GM12873 (cell line): ENCODE measurements at regions not wholly inside any gene's neighbourhood (a gene's known extent, or its start where the extent isn't known, plus 50 kb on each side); places are given as distances from the start of the nearest gene placed in this dataset.

Experiments used
- TF ChIP-seq, protein P1 (sequence below): IDR thresholded peaks from 2 replicates; pipeline ENCODE4 v1.5.1; 2012; ENCODE audit warnings: low read depth, mild to moderate bottlenecking, moderate library complexity, low read length, control low read depth; ENCODE audit not compliant: insufficient read depth; ENCODE audit errors: missing control alignments

DNA sequence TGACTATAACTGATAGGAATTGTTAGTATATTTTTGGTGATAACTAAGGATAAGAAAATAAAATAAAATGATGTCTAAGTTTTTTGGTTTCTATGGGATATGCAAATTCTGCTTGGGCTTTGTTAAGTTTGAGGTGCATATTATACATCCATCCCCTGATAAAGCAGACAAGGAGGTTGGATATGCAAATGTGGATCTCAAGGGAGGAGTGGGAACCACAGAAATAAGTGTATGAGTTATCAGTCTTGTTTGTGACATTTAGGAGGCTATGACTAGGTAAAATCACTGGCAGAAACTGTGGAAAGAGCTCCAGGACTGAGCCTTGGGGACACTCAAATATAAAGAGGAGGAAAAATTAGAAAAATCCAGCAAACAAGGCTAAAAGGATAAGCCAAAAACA lies 719.4 kb downstream of the RERGL start:
- TF ChIP-seq, protein P1, sequence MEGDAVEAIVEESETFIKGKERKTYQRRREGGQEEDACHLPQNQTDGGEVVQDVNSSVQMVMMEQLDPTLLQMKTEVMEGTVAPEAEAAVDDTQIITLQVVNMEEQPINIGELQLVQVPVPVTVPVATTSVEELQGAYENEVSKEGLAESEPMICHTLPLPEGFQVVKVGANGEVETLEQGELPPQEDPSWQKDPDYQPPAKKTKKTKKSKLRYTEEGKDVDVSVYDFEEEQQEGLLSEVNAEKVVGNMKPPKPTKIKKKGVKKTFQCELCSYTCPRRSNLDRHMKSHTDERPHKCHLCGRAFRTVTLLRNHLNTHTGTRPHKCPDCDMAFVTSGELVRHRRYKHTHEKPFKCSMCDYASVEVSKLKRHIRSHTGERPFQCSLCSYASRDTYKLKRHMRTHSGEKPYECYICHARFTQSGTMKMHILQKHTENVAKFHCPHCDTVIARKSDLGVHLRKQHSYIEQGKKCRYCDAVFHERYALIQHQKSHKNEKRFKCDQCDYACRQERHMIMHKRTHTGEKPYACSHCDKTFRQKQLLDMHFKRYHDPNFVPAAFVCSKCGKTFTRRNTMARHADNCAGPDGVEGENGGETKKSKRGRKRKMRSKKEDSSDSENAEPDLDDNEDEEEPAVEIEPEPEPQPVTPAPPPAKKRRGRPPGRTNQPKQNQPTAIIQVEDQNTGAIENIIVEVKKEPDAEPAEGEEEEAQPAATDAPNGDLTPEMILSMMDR: no peak

DNA sequence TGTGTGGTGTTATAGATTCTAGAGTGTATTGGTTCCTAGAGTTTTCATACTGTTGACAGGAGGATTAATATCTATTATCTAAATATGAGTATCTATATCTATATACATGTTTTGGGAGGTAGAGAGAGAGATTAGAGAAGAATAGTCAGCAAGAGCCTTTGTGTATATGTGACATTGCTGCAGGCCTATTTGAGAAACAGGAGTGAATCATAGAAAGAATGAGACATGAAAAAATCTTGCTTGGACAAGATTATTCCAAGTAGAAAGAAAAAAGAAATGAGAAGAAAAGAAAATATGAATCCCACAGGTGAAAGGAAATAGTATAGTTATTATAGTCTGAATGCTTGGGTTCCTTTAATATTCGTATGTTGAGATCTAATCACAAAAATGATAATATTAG lies 720.4 kb downstream of the RERGL start:
- TF ChIP-seq, protein P1: no peak

DNA sequence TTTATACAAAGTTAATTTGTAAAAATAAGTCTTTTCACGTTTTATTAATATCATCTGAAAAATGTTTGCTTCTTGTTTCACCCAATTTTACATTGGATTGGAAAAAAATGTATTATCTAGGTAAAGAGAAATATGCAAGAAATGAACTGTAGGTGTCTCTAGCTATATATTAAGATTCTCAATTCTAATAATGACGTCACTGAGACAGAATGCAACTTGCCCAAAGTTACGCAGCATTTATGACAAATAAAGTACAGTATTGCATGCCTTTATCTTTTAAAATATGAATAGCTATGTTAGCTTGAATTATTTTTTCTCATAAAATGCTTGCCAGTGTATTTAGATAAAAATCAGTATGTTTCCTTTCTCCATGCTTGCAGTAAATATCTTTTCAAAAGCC lies 728.8 kb downstream of the RERGL start:
- TF ChIP-seq, protein P1: no peak

DNA sequence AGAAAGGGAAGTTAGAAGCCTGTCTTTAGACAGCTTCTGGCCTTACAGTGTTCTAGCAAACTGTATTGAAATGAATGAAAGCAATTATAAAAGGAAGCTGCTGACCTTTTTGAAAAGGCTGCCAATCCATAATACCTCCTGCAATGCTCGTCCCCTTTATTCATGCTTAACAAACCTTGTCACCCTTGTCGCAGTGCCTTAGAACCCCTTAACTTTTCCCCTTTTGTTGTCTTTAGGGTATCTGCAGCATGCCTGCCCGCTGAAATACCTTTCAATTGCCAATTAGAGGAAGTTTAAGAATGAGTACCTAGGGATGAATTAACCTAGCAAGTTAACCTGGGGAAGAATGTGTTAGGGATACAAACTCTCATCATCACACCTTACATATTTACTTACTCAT lies 731.2 kb downstream of the RERGL start:
- TF ChIP-seq, protein P1: no peak

DNA sequence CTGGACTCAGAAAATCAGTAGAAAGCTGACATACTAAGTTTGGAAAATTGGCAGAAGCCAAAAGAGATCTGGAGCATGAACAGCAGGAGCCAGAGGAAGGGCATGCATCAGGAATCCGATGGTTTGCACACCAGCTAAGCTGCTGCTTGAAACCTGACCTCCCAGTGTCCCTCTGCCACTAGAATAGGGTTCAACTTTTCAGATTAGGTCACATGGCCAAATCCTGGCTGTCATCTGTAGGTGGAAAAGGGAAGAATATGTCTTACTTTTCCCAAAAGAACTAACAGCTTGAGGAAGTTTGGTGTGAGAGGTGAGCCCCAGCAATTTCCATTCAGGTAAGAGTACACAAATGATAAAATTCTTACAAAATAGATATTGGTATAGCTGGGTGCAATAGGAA lies 732.6 kb downstream of the RERGL start:
- TF ChIP-seq, protein P1: no peak

DNA sequence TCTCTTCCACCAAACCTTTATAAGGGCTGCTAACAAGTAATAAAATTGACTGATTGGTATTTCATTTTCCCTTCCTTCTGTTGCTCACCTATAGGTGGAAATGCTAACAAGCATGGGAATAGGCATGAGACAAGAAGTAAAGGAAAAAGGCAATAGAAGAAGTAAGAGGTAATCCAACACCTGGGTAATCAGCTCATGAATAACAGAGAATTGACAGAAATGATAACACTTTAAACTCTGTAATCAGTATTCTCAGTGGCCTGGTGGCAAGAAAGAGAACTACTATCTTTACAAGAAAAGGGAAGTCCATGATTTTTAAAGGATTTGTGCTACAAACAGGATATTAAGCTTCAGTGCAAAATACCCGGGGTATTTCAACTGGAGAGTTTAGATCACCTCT lies 737.8 kb downstream of the RERGL start:
- TF ChIP-seq, protein P1: no peak

DNA sequence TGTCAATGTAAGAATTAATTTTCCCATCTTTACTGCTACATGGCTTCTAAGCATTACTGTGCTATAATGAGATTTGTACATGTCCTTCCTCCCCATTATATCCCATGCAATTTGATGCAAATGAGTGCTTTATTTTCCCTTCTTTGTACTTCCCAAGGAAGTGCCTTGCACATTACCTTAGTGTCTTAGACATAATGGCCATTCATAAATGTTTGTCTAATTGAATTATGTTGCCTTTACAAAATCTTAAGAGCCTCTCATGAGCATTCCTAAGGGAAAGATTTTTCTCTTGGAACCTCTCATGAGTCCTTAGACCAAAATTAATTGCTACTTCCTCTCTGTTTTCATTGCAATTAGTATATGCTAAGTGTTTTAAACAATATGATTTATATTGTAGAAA lies 741.7 kb downstream of the RERGL start:
- TF ChIP-seq, protein P1: no peak
